ENCODE measurements at regions not wholly inside any gene's neighbourhood (a gene's known extent, or its start where the extent isn't known, plus 50 kb on each side); places are given as distances from the start of the nearest gene placed in this dataset.
A peak's percentile ranks its signal among the peaks of the same experiment; 100 is the strongest.

DNA sequence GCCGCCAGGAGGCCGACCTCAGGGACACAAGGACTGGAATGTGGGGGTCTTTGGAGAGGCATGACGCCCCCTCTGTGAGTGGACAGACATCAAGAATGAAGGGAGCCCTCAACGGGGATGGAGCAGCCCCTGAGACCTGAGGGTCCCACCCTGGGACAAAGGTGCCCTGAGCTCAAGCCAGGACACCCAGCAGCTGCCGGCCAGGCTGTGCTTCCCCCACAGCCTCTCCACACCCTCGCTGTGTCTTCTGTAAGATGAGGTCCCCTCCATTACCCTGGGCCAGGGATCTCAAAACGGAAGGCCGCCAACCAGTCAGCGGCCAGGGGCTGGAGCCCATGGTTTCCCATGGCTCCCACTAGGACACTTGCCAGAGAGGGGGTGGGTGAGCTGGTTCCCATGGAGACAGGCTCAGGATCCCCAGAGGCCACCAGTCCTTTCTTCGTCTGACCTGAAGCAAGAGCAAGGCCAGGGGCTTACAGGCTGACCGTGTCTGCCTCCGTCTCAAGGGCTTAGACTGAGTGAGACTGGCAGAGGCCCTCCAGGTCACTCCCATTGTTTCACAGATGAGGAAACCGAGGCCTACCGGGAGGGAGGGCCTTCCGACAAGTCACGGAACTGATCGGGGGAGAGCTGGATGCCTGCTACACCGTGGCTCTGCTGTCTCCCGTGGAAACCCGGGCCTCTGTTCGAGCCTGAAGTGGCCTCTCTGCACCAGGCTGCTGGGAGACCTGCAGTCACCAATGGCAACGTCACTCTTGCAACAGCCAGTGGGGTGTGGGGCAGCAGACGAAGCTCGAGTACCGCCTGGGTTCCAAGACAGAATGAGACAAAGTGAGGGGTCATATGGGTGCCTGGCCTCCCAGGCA is 91.7 kb upstream of the DIO3 start:
- no peaks in the 10 kb centered on the region for H3K36me3 ChIP-seq
- no peaks in the 10 kb centered on the region for H3K9me3 ChIP-seq
- intact Hi-C loops (cut with DNase I) = no loop called here
- H3K27me3 ChIP-seq = no peaks in the 10 kb centered on the region
- no peak overlapping the region for H3K4me3 ChIP-seq
- TF ChIP-seq POLR2A (IDR thresholded peaks at IDR 0.05) = no peak
- TF ChIP-seq, protein P1, sequence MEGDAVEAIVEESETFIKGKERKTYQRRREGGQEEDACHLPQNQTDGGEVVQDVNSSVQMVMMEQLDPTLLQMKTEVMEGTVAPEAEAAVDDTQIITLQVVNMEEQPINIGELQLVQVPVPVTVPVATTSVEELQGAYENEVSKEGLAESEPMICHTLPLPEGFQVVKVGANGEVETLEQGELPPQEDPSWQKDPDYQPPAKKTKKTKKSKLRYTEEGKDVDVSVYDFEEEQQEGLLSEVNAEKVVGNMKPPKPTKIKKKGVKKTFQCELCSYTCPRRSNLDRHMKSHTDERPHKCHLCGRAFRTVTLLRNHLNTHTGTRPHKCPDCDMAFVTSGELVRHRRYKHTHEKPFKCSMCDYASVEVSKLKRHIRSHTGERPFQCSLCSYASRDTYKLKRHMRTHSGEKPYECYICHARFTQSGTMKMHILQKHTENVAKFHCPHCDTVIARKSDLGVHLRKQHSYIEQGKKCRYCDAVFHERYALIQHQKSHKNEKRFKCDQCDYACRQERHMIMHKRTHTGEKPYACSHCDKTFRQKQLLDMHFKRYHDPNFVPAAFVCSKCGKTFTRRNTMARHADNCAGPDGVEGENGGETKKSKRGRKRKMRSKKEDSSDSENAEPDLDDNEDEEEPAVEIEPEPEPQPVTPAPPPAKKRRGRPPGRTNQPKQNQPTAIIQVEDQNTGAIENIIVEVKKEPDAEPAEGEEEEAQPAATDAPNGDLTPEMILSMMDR (IDR thresholded peaks at IDR 0.05) = no peak
- no peak for TF ChIP-seq POLR2AphosphoS5 (IDR thresholded peaks at IDR 0.05; ENCODE audit: insufficient read depth in 1 of 2, low read depth in 1 of 2)
- peak; percentile 86 to 92 for DNase-seq (ENCODE audit: extremely low spot score in 2 of 2)
- H3K4me1 ChIP-seq = peaks cover 12% of the 10 kb centered on the region
- H3K27ac ChIP-seq = no peak overlapping the region

DNA sequence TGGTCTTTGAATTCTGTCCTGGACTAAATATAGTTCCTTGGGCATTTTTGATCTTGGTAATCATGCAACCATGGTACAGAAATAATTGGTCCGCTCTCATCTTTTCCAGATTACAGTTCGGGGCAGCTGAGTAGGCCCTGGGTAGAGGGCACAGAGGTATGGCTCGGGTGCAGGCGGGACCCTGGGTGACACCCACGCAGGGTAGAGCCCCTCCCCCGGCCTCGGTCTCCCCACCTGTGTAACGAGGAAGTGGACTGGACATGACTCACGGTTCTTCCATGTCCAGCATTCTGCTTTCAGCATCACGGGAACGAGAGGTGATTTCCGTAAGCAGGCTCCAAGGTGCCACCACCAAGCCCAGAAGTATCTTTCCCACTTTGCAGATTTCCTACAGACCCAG is 91.0 kb upstream of the DIO3 start:
- Histone ChIP-seq H3K9me3 (no peaks in the 10 kb centered on the region), H3K36me3 (no peaks in the 10 kb centered on the region), H3K4me3 (no peak overlapping the region), H3K27ac (no peak overlapping the region), H3K4me1 (peaks cover 19% of the 10 kb centered on the region), H3K27me3 (no peaks in the 10 kb centered on the region)
- intact Hi-C loops (cut with DNase I) = no loop called here
- peak; percentile 76 to 92 for DNase-seq (ENCODE audit: extremely low spot score in 2 of 2)
- TF ChIP-seq POLR2AphosphoS5 (IDR thresholded peaks at IDR 0.05; ENCODE audit: insufficient read depth in 1 of 2, low read depth in 1 of 2) (no peak), POLR2A (IDR thresholded peaks at IDR 0.05) (no peak)
- TF ChIP-seq, protein P1 (IDR thresholded peaks at IDR 0.05) = no peak

DNA sequence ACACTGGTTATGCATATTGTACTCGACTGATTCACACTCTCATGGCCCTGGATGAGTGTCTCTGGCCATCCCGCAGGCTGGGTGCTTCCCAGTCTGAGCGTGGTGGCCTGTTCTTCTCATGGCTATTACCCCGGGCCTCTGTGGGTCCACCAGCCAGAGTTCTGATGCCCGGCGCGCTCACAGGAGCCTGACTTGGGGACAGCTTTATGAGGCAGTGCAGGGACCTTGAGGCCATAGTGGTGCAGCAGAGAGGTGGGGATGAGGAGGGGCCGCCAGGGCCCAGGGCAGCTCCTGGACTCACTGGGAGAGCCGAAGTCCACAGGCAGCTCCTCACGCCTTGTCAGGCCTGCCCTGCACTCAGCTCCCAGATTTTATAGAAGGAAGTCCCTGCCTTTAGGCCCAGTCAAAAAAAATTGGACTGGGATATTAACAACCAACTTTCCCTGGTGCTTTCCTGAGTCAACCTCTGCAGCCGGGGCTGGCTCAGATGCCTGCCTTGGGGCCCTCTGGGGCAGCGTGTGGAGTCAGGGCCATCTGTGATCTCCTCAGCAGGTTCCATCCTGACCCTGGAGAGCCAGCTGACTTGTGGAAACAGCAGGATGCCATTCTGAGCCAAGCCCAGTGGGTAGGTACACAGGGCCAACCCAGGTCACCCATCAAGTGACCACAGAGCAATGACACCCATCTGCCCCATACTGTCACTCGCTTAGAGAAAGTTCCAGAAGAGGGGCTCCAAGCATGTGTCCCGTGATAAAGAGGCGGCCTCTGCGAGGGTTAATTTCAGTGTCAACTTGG is 89.4 kb upstream of the DIO3 start:
- Histone ChIP-seq H3K4me3 (no peak overlapping the region), H3K36me3 (no peaks in the 10 kb centered on the region), H3K27me3 (no peaks in the 10 kb centered on the region), H3K27ac (no peak overlapping the region), H3K4me1 (peaks cover 34% of the 10 kb centered on the region), H3K9me3 (no peaks in the 10 kb centered on the region)
- peak in 1 of 2 donors; percentile 76 for DNase-seq (ENCODE audit: extremely low spot score in 2 of 2)
- intact Hi-C loops (cut with DNase I) = no loop called here
- TF ChIP-seq POLR2AphosphoS5 (IDR thresholded peaks at IDR 0.05; ENCODE audit: insufficient read depth in 1 of 2, low read depth in 1 of 2) (no peak), POLR2A (IDR thresholded peaks at IDR 0.05) (no peak)

DNA sequence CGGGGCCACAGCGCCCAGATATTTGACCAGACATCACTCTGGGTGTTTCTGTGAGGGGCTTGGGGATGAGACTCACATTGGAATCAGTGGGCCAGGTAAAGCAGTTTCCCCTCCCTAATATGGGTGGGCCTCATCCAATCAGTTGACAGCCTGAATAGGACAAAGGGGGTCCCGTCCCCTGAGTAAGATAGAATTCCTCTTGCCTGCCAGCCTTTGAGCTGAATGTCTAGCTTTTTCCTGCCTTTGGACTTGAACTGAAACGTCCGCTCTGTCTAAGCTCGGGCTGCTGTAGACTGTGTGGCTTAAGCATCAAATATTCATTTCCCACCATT is 88.8 kb upstream of the DIO3 start:
- Histone ChIP-seq H3K27me3 (no peaks in the 10 kb centered on the region), H3K4me1 (peaks cover 39% of the 10 kb centered on the region), H3K27ac (no peak overlapping the region), H3K9me3 (no peaks in the 10 kb centered on the region), H3K36me3 (no peaks in the 10 kb centered on the region), H3K4me3 (no peak overlapping the region)
- intact Hi-C loops (cut with DNase I) = no loop called here
- peak in 1 of 2 donors; percentile 67 for DNase-seq (ENCODE audit: extremely low spot score in 2 of 2)
- TF ChIP-seq POLR2AphosphoS5 (IDR thresholded peaks at IDR 0.05; ENCODE audit: insufficient read depth in 1 of 2, low read depth in 1 of 2) (no peak), POLR2A (IDR thresholded peaks at IDR 0.05) (no peak)
- TF ChIP-seq, protein P1 (IDR thresholded peaks at IDR 0.05) = no peak

DNA sequence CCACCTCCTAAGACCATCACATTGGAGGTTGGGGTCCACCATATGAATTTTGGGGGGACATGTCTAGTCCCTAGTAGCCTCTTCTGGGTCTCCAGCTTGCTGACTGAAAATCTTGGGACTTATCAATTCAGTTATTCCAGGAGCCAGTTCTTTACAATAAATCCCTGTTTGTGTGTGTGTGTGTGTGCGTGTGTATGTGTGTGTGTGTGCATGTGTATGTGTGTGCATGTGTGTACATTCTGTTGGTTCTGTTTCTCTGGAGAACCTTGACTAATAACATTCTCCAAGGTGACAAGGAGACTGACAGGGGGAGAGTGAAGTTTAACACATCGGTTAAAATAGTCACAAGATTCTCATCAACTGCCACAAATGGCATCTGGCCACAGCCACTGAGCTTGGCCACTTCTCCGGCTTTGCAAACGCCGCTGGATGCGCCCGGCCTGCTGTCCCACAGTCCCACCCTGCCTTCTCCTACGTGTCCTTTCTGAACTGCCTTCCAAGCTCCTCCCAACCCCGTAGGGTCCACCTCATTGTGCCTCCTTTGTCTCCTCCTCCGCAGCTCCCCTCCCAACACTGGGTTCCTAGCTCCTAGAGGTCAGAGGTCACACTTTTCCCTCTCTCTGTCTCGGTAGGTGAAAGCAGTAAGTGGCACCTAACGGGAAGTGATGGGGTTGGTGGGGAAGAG is 88.1 kb upstream of the DIO3 start:
- intact Hi-C loops (cut with DNase I) = no loop called here
- TF ChIP-seq, protein P1 (IDR thresholded peaks at IDR 0.05) = no peak
- TF ChIP-seq POLR2A (IDR thresholded peaks at IDR 0.05) = no peak
- TF ChIP-seq POLR2AphosphoS5 (IDR thresholded peaks at IDR 0.05; ENCODE audit: insufficient read depth in 1 of 2, low read depth in 1 of 2) = no peak
- Histone ChIP-seq H3K9me3 (no peaks in the 10 kb centered on the region), H3K4me1 (peaks cover 46% of the 10 kb centered on the region), H3K27ac (peak overlapping the region; percentile 91), H3K4me3 (no peak overlapping the region), H3K27me3 (no peaks in the 10 kb centered on the region), H3K36me3 (no peaks in the 10 kb centered on the region)
- peak in 1 of 2 donors; percentile 40 for DNase-seq (ENCODE audit: extremely low spot score in 2 of 2)

Data from vagina (tissue), 2 donors.